Prostate gland (tissue), 2 donors: ENCODE measurements at regions not wholly inside any gene's neighbourhood (a gene's known extent, or its start where the extent isn't known, plus 50 kb on each side); places are given as distances from the start of the nearest gene placed in this dataset.

Source experiments
- POLR2A ChIP-seq: fragments of 450-650 bp; IDR thresholded peaks from one replicate; pipeline ENCODE4 v1.6.1; 2016; ENCODE audit warnings: antibody characterized with exemption, mild to moderate bottlenecking
- POLR2AphosphoS5 ChIP-seq: sonication (generic); formaldehyde crosslinking; IDR thresholded peaks from one replicate; pipeline ENCODE4 v1.6.1; 2017; ENCODE audit warnings: antibody characterized with exemption
- TF ChIP-seq, protein P1 (sequence below), 4 experiments: fragments of 200-600 bp in 2 of 4; fragments of 450-650 bp in 2 of 4; sonication (generic) in 2 of 4; IDR thresholded peaks; 1 replicate in 3 of 4; 2 replicates in 1 of 4; pipeline ENCODE4 v1.5.1; 2016 to 2019; ENCODE audit warnings: antibody characterized with exemption in 4 of 4, mild to moderate bottlenecking in 2 of 4, moderate library complexity in 2 of 4

DNA sequence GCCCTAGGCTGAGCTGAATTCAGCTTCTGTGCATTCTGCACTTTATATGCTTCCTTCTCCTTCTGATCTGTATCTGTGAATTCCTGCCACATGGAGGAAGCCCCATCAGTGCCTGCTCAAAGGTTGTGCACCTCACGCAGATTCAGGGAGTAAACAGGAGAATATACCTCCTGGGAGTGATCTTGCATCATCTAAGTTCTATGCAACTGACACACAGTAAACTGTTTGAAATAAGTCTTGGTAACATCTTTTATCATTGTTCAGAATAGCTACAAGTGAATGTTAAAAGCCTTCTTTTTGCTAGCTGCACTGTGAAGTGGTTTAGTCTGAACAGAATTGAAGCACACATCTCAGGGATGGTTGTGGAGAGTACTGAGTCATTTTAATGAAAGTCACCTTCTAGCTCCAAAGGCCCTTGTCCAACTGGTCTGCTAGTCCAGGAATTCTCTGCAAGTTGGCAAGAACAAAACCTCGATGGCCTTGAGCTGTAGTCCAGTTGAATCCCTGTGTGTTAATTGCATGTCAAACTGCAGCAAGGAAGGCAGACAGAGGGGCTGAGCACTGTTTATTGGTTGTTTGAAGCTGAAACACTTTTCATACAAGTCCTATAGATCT, 215.0 kb downstream of the WNT5A start:
- no peak for TF ChIP-seq POLR2A
- TF ChIP-seq, protein P1, sequence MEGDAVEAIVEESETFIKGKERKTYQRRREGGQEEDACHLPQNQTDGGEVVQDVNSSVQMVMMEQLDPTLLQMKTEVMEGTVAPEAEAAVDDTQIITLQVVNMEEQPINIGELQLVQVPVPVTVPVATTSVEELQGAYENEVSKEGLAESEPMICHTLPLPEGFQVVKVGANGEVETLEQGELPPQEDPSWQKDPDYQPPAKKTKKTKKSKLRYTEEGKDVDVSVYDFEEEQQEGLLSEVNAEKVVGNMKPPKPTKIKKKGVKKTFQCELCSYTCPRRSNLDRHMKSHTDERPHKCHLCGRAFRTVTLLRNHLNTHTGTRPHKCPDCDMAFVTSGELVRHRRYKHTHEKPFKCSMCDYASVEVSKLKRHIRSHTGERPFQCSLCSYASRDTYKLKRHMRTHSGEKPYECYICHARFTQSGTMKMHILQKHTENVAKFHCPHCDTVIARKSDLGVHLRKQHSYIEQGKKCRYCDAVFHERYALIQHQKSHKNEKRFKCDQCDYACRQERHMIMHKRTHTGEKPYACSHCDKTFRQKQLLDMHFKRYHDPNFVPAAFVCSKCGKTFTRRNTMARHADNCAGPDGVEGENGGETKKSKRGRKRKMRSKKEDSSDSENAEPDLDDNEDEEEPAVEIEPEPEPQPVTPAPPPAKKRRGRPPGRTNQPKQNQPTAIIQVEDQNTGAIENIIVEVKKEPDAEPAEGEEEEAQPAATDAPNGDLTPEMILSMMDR (IDR thresholded peaks at IDR 0.05): no peak
- no peak for TF ChIP-seq POLR2AphosphoS5
